ENCODE measurements at regions not wholly inside any gene's neighbourhood (a gene's known extent, or its start where the extent isn't known, plus 50 kb on each side); places are given as distances from the start of the nearest gene placed in this dataset.

DNA sequence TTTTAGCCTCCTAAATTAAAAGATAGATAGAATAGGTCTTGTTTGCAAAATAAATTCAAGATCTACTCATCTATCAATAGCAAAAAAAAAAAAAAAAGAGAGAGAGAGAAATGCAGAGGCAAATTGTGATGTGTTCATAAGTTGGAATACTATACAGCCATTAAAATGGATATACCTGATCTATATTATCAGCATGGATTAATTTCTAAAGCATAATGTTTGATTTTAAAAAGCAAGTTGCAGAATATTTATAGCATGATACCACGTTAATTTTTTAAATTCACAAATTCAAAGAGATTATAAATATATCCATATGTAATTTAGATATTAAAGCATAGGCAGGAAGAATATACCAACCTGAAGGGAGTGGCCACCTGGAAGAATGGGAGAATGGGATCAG lies 114.9 kb upstream of the PTPRT start:
- no peak for DNase-seq

DNA sequence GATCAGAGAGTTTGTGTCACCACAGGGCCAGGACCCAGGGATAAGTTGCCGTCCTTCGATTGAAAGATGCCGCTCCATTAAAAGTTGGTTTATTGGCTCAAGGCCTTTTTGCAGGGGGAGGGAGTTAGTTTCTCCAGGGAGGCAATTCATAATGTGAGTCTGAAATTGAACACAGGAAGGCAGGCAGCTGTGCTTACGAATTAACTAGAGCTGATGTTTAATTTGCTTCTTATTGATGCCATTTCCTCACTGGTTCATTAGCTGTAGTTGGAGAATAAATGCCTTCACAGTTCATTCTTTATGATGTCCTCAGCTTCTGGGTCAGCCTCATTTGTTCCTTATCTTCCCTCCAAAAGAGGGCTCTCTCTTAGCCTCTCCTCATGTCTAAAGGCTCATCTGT lies 113.2 kb upstream of the PTPRT start:
- DNase-seq: no peak

DNA sequence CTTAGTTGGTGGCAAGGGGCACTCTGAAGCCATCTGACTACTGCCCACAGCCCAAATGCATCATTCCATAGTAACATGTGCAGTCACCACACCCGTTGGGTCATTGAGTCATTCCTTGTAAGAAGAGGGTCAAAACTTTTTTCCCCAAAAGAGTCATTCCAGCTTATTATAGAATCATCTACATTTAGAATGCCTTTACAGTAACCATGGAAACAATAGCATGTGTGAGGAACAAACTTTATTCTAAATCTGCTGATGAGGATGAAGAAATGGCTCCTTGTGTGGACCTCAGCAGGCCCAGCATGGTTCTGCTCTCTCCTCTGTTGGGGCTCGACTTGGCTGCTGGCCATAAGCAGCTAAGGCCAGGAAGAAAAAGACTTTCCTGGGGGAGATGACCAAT lies 111.2 kb upstream of the PTPRT start:
- no peak for DNase-seq

DNA sequence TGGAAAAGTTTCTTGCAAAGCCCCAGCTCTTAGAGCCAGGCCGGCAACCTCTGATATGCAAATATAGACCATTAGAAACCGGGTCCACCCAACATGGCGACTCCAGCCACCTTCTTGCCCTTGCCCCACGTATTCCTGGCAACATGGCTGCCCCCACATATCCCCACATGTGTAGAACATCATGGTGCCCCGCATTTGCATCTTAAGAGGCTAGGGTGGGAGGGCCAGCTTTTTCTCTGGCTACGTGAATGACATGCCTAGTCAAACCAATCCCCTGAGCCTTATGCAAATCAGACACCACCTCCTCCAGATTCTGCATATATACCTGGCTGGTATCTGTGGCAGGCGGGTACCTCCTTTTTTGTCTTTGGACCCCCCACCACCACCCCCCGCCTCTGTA lies 106.1 kb upstream of the PTPRT start:
- no peak for DNase-seq

DNA sequence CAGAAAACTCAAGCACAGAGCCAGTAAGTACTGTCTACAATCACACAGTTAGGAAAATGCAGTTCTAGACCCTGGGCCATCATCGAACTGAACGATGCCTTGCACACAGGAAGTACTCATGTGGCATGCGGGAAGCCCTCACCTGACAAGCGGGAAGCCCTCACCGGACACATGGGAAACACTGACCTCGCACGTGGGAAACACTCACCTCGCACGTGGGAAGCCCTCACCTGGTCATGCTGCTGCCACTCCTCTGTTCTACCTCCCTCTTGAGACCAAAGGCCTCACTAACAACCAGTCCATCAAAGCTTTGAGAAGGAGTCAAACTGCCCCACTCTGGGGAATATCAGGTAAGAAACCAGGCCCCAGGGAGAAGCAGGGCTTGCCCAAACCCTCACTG lies 105.6 kb upstream of the PTPRT start:
- no peak for DNase-seq

DNA sequence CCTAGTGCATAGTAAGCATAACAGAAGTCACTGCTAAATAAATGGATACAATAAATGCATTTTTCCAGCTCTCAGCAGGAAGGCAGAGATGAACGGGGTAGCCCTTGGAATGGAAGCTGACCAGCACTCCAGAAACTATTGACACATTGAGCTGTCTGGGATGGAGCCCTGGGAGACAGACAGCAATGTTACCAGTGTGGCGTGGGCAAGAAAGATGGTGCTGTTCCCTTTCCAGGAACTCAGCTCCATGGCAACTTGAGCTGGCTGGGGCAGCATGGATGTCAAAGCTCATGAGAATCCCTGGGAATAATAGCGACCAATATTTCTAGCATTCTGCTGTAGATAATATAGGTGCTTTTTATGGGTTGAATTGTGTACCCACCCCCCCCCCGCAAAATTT lies 104.3 kb upstream of the PTPRT start:
- no peak for DNase-seq

DNA sequence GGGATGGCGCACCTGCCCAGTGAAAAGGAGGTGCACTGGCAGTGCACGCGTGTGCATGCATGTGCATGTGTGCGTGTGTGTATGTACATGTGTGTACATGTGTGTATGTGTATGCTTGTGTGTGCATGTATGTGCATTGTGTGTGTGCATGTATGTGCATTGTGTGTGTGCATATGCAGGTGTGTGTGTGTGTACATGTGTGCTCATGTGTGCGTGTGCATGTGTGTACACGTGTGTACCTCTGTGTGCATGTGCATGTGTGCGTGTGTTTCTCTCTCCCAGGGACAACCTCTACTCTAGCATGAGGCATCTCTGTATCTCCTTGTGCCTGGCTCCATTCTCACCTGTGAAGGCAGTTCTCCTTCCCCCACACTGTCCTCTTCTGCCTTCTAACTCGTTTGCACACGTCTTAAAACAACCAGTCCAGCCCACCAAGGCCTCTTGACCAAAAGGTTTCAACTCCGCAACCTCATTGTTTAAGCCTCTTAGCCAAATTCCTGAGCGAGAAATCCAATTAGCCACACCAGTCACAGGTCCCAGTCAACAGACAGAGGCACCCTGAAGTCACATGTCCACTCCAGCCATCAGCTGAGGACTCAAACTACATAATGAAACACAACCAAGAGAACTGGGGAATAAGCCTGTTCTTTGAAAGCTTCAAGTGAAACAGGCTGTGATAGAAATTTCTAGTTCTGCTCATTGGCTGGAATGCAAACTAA lies 103.5 kb upstream of the PTPRT start:
- DNase-seq: no peak

DNA sequence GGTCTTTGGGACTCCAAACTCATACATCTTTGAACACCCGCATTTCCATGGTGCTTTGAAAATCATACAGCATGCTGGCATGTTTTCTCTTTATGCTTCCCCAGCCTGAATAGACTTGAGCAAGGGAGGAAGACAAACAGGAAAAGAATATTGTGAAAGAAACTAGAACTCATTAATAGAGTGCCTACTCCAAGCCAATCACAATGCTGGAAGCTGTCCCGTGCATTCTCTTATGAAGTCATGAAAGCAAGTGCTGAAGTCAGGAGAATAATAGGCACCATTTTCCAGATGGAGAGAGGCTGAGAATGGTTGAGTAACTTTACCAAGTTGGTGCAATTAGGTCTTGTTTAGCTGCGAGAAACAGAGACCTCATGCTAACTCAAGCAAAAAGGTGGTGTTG lies 102.5 kb upstream of the PTPRT start:
- DNase-seq: no peak

DNA sequence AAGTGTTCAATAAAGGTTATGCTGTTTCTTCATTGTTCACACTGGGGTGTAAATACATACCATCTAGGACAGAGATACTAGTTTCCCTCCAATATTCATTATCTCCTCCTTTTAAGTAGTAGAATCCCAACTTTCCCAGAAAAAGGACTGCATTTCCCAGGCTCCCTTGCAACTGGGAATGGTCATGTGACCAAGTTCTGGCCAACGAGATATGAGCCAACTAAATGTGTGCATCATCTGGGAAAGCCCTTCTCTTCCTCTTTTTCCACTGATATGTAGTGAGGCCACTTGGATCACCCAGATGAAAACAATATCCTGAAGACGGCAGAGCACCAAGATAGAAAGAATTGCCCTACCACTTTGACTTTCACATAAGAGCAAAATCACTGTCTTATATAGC lies 97.9 kb upstream of the PTPRT start:
- no peak for DNase-seq

DNA sequence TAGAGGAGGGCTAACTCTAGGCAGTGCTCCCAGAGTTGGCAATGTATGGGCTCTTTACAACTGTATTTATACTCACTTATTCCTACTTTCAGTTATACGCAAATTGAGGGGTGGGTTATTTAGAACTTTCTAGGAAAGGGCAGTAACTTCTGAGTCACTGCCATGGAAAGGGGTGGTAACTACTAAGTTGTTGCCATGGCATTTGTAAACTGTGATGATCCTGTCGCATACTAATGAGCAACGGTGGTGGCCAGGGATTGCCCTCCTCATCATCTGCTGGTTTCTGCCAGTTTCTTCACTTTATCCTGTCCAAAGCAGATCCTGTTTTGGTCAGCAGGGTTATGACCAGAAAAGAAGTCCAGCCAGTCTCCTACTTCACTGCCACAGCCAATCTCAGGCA lies 95.5 kb upstream of the PTPRT start:
- no peak for DNase-seq

DNA sequence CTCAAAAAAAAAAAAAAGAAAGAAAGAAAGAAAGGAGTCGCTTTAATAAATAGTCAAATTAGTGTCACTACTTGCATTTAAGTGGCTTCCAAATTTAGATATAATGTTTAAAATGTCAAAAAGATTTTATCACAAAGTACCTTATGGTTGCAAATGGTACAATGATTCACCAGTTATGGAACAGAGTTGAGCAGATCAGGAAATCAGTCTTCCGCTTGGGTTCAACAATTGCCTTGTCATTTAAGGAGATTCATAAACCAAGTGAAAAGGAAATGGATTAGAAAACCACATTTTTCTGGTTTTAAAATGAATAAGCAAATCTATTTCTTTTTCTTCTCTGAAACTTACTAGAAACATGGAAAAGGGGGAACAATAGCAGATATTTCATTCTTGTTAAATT lies 94.8 kb upstream of the PTPRT start:
- DNase-seq: no peak

DNA sequence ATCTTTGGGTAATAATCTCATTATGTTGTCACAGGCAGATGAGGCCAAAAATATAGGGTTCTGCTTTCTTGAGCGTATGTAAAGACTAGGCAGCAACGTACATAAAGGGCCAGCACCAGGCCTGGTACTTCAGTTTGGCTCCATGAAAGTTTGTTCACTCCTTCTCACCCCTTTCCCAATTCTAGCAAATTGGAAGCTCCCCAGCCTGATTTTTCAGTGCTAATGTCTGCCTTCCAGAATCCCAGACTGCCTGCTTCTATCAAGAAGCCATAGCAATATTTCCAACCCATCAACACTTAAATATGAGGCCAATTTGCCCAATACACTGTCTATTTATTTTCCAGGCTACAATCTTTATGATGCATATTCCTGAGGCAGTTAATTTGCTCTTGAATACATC lies 93.4 kb upstream of the PTPRT start:
- no peak for DNase-seq

DNA sequence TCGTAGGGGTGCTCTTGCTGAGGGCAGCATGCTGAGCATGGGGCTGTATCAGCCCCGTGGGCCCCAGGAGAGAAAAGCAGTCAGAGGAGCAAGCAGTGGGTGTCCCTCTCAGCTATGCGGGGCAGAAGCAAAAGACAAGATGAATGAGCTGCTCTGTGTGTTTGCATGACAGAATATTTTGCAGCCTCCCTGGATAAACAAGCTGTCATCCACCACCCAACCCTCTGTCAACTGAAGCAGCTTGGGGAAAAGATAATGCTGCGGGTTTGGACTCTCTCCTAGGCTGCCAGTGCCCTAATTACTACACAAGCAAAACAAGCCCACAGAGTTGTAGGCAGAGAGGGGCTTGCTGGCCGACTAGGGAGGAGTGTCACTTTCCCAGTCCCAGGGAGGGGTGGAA lies 82.3 kb upstream of the PTPRT start:
- no peak for DNase-seq

DNA sequence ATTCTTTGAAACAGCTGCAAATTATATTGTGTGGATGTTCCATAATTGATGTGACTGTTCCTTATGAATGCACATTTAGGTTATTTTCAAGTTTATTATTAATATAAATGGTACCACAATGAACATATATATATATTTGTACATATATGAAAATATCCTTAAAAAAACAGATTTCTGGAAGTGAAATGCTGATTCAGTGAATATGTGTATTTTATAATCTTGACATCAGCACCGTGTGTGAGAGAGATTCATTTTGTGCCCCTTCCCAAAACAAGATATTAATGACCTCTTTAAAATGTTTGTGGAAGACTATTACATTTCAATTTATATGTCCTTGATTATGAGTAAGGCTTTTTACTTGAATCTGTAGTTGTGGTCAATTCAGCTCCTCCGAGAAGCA lies 75.7 kb upstream of the PTPRT start:
- no peak for DNase-seq

DNA sequence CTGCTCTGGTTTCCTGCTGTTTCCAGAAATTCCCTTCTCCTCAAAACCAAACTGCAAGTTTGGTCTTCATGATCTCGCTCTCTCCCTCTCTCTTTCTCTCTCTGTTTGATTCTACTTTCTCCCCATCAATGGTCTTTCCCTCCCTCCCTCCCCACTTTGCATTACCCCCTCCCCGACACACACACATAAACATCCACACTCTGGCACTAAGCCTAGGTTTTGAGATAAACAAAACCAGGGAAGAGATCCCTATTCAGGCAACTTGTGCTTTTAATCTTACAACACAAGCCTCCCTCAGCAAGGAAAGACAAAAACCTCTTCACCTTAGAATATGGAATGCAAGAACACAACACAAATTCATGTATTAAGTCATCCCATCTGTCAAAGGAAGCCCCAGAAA lies 73.5 kb upstream of the PTPRT start:
- DNase-seq: no peak

DNA sequence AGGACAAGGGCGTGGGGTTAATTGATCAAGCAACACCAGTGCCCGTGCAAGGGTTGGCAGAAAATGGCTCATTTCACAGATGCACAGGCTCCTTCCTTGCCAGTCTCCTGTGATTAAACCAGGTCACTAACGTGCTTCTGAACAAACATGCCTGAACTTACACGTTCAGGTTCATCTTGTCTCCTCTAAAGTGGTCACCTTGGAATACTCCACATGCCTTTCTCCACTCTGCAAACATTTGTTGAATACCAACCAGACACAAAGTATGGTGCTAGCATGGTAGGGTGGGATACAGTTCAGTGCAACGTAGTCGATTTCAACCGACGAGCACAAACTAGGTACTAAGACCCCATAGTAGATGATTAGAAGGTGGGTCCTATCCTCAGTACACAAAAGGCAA lies 72.6 kb upstream of the PTPRT start:
- no peak for DNase-seq

DNA sequence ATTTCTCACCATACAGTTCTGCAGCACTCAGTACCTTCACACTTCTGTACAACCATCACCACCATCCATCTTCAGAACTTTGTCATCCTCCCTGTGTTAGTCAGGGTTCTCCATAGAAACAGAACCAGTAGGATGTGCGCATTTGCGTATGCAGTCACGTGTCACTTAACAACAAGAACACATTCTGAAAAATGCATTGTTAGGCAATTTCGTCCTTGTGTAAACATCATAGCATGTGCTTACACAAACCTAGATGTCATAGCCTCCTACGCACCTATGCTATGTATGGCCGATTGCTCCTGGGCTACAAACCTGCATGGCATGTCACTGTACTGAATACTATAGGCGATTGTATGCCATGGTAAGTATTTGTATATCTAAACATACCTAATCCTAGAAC lies 66.2 kb upstream of the PTPRT start:
- no peak for DNase-seq

DNA sequence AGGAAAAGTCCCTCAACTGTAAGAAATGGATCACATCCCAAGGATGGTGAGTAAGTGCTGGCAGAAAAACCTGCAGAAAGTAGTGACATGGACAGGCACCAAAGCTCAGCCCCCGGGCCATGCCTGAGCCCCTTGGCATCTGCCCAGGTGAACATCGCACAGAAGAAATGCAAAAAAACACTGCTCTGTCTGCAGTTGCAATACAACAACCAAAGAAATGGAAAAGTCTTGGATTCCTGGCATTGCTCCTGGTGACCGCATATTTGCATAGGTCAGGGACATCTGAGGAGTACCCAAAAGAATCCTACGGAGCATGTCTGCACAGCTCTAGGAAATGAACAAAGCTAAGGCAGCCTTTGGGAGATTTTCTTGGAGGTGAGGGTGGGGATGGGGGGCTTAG lies 63.1 kb upstream of the PTPRT start:
- no peak for DNase-seq

DNA sequence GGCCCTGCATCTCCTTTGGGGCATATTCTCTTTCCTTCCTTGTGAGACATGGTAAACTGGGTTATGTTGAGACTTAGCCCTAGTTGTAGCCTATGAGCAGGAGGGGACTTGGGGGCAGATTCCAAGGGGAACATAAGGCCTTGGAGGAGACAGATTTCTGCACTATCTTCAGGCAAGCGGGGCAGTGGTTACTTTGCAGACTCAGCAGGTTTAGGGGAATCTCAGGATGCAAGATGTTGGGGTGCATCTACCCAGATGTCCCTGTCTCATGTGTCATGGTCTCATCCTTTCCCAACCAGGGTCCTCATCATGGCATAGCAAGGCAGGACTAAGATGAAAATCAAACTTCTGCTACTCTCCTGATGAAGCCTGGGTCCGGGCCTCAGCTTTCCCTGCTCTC lies 58.6 kb upstream of the PTPRT start:
- no peak for DNase-seq

DNA sequence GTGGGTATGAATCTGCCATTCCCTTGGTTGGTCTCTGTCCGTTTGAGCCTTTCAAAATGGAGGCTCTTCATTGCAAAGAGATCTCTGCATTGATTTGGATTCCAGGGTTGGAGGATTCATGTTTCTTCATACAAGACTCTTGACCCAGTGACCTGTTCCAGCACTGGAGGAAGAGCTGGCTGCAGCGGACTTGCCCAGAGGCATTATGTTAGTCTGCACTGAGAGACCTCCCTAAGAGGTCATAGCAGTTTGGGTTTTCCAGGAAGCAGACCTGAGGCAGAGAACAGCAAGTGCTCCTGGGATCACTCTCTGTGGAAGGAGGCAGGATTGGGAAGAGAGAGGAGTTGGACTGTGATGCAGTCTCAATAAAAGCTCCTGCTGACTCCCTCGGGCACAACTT lies 57.7 kb upstream of the PTPRT start:
- DNase-seq: no peak

DNA sequence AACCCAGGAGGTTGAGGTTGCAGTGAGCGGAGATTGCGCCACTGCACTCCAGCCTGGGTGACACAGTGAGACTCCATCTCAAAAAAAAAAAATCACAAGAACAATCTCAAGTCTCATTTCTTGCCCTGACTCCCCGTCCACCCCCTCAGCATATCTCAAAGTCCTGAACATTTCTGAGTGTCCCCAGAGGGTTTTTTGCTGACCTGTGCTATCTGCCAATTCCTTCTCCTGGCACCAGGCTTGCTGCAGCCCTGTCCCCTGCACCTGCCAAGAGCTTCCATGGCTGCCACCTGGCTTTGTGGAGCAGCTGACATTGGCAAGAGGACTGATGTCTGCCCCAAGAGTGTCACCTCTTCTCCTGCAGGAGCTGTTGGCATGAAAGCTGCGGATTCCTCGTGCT lies 54.9 kb upstream of the PTPRT start:
- DNase-seq: no peak

DNA sequence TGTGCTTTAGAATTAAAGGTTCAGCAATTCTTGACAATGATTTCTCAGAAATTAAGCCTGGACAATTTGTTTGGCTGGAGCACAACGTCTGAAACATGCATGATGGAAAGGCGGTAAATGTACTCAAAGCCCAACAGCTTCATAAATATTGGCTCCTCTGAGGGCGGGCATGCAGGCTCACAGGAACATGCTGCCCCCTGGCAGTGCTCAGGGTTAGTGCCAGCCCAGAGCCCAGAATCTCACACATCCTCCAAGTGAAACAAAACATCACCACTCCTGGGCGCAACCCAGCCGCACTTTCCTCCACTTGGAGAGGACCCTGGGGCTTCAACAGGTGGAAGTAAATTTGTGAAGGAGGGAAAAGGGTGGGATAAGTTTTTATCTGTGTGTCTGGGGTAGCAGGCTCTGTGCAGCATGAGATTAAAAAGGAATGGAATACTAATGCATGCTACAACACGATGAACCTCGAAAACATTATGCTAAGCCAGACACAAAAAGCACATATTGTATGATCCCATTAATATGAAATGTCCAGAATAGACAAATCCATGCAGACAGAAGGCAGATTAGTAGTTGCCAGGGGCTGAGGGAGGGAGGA lies 54.1 kb upstream of the PTPRT start:
- no peak for DNase-seq

DNA sequence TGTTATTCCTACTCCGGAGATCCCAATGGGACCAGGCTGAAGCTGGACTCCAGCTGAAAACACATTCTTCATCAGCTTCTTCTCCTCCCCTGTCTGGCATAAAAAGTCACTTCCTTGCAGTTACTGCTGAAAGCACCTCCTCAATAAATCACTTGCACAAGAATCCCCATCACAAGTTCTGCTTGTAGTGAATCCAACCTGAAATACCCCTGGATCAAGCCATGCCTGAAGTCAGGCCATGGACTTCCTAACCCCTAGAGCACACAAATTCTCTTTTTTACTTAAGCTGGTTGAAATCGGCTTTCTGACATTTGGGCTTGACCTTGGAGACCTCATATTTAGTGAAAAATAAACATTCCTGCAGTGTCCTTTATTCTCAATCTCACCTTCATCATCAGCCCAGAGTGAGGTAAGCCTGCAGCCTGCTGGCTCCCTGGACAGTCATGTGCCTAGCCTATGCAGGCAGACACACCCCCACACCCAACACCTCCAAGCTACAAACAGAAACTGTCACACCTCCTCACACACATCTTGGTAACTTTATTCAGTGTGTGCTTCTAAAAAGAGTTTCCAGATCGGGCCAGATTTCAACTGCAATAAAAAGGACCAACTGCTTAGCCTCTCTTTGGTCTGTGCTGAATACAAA lies 51.5 kb upstream of the PTPRT start:
- no peak for DNase-seq
